T-helper 1 cell (primary cell): ENCODE measurements at regions not wholly inside any gene's neighbourhood (a gene's known extent, or its start where the extent isn't known, plus 50 kb on each side); places are given as distances from the start of the nearest gene placed in this dataset.

Source experiments
- DNase-seq, 5 donors: peaks; one replicate each; pipeline ENCODE4 v3.0.0-alpha.2; 2012 to 2020

DNA sequence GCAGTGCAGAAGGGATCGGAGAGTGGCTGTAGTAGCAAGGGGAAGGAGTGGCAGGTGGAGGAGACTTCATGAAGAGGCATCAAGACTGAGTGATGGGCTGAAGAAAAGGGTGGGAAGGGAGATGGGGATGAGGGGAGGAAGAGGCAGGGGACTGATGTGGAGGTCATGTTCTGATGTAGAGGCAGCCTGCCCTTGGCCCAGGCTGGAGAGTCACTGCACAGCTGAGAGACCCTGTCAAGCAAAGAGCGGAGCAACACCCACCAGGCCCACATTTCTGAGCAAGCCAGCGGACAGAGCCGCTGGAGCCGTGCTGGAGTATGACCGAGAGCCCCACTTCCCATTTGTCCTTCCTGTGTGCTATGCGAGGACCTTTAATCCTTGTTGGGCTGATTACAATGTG lies 501.6 kb upstream of the MKI67 start:
- DNase-seq, result no peak

DNA sequence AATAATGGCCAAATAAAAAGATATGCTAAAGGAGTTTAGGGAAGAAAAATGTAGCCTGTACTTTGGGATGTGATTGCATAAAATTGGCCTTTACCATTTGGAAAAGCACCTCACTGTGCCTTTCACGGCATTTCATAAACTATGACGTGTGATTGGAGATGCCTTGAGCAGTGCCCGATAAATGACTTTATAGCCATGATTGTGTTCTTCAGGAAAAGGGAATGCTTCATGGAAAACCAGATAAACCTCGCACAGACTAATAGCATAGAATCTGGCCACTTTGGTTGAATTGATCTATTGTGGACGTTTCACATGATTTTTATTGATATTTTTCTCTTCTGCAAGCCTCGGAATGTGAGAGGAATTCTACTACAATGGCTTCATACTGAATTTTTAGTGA lies 502.0 kb upstream of the MKI67 start:
- DNase-seq, result no peak

DNA sequence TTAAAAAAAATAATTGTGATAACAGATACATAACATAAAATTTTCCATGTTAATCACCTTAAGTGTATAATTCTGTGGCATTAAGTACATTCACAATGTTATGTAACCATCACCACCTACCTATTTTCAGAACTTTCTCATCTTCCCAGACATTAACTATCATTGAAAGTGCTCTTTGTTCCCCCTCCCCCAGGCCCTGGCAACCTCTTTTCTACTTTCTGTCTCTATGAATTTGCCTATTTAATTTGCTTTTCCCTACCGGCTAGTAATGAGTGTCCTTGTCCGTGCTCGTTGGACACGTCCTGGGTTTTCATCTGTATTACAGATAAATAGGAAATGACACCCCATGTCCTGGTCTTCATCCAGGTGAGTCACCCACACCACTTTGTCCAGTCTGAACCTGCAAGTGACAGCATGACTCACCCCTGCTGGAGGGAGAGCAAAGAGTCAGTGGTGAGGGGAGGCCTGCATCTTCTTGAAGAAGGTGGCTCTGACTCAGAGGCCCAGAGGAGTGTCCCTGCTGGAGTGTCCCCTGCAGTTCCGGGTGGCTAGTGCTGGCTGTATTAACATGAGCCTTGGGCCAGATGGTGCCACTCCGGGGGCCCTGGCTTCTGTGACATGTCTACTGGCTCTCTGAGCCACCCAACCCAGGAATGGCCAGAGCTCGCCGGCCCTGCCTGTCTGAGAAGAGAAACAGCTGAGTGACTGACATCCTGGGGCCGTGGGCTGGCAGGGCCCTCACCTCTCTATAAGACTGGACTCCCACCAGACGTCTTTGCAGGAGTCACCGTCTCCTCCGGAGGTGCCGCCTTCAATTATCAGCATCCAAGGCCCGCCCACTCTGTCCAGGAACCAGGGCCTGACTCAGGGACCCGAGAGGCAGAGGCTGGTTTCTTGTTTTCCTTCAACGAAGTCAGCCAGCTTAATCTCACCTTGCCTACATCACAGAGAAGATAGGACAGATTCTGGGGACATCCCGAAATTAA lies 503.2 kb upstream of the MKI67 start:
- no peak for DNase-seq

DNA sequence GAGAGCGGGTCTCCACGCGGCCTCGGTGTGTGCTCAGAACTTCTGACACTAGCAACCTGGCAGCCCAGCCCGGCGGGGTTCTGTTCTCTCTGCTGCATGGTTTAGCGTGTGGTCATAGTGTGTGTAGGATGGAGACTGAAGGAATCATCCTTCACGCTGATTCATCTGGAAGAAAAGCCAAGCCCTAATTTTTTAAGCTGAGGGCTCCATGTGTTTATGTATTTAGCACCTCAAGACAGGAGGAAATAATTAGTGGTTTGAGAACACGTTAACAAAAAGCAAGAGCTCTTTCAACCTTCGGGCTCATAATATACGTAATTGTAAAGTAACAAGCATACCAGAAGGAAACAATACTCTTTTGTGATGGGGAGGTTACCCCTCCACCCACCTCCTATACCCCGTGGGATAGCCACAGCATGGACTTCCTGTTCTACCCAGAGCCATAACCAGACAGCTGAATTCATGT lies 504.6 kb upstream of the MKI67 start:
- DNase-seq, result no peak

DNA sequence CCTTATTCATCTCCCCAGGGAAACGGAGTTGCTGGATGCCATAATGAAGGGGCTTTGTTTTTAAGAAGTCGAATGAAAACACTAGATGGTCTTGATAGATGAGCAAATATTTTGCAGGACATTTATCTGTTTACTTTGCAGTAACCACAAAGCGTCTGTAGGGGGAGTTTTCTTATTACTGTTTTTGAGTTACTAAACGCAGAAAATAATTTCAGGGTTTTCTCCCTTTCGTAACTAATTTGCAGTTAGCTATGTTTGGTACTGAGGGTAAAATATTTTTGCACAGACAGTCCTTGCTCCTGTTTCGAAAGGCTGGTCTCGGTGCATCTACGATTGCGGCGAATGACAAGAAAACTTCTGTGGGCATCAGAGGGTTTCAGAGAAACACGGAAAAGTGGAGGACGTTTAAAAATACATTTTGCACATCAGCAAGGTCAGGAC lies 505.6 kb upstream of the MKI67 start:
- DNase-seq, result peak in 1 of 5 donors; percentile 2

DNA sequence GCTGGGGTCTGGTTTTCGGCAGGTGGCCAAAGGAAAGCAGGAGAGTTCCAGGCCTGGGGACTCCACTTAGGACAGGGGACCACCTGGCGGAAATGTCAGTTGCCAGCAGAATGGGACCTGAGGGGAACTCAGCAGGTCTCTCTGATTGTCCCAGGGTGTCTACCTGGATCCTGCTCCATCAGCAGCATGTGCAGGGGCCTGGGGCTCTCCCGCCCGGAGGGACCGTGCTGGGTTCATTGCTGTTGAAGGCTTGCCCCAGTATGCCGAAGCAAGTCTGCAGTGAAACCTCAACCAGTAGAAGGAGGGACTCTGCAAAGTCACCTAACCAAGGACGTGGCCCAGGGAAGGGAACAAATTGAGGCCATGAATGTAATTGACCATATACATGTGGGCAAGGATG lies 506.5 kb upstream of the MKI67 start:
- DNase-seq, result no peak

DNA sequence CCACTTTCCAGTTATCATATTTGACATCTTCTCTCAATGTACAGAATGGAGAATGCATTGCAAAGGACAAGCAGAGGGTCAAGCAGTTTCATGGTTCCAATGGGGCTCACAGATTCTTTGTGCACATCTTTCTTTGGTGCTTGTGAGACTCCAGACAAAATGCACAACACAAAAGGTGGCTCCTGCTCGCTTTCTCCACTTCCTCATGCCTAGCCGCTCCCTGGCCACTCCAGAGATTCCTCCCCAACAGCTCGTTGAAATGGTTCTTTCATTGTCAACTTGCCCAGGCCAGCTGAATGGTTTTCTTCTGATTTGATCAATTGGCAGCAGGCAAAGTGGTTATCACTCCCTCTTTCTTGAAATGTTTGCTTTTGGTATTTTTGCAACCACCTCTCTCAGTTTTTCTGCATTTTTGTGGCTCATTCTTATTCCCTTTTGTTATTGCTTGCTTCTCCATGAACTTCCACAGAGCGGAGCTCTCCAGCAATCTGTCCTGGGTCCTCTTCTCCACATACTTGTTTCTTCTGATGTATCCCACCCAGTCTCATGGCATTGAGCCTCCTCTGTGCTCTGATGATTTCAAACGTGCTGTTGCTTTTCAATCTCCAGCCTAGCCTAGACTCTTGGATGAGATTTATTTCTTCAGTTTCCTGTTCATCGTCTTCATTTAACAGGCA lies 507.8 kb upstream of the MKI67 start:
- no peak for DNase-seq

DNA sequence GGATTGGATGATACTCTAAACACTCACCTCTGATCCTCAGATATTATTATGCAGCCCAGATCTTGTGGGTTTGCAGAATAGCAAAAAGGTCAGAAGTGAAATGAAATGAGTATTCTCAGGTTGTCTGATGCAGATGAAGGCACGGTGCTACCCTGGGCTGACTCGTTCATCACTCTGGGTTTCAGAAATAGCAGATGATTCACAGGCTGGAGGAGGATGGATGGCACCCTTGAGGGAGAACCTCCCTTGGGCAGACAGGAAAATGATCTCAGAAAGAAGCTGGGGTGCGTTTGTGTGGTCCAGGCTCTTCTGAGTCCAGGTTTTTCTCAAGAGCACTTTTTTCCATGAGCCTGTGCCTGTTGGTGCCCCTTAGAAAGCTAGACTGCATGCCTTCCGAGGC lies 515.8 kb upstream of the MKI67 start:
- no peak for DNase-seq

DNA sequence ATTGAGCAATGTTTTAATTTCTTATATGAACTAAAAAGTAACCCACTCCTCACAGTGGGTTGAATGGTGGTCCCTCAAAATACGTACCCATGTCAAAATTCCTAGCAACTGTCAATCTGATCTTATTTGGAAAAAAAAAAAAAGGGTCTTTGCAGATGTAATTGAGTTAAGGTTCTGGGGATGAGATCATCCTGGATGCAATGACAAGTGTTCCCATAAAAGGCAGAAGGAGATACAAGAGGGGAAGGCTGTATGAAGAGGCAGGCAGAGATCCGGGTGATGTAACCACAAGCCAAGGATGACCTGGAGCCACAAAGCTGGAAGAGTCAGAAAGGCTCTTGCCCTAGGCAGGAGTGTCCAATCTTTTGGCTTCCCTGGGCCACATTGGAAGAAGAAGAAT lies 516.3 kb upstream of the MKI67 start:
- no peak for DNase-seq

DNA sequence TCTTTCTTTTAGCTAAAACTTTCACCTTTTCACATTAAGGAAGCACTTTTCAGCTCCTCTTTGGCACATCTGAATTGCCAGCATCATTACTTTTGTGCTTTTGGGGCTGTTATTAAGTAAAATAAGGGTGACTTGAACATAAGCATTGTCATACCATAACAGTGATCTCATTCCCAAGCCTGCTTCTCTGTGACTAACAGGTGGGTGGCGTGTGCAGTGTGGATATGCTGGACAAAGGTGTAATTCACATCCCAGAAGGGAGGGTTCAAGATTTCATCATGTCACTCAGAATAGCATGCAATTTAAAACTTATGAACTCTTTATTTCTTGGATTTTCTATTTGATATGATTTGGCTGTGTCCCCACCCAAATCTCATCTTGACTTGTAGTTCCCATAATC lies 517.4 kb upstream of the MKI67 start:
- DNase-seq, result no peak

DNA sequence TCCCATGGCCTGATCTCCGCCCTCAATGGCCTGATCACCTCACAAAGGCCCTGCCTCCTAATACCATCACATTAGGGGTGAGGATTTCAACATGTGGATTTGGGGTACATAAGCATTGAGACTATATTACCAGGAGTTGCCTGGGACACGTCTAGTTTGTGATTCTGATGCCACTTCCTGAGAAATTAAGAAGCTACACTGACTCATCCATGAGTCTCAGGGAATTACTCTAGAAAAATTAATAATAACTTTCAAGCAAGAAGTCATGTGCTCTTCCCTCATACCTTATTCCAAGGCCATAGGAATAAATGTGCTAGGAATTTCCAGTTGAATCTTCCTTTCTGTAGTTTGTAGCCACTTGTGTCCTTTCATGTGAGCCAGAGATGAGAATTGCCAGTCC lies 519.3 kb upstream of the MKI67 start:
- DNase-seq, result no peak

DNA sequence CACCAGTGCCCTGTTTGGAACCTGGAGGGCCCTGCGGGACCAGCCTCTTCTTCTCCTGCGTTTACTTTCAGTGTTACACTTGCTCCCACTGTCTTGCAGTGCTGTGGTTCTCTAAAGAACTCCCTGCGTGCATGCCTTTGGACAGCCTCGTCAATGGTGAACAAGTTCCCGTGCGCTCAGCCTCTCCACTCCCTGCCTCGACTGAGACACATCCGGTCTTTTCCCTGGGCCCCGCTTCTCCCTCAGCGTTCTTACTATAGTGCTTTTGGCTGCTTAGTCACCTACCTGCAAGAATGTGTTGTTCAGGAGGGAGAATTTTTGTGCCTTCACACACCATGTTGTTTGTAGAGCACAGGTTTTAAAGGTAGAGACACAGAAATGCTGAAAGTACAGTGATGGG lies 520.7 kb upstream of the MKI67 start:
- no peak for DNase-seq

DNA sequence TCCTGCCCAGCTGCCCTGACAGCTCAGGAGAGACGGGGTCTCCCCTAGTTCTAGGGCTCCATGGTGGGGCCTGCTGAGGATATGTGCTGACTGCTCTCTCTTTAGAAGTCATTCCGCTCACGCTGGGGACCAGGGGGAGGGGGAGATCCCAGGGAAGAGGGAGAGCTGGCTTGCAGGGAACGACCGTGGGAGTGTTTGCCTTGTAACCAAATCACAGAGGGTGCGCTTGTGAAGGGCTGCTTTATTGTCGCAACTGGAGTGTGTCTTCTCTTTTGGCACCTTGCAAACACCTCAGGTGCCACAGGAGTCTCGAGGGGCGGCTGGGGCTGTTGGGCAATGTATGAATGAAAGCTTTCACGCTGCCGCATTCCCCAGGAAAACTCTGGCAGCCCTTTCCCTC lies 531.3 kb upstream of the MKI67 start:
- DNase-seq, result no peak

DNA sequence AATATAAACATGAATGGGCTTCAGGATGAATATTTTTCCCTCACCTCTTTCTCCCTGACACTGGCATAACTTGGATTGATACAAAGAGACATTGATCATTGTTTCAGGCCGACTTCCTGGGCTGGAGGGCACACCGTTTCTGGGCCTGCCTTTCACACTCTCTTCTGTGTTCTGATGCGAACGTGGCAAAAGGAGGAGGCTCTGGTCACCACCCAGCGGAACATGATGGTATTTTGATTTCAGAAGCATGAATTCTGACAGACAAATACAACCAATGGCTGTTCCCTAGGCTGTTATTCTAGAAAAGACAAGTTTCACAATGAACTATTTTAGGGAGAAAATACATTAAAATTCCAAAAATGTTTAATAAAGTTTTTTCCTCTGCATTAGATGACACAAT lies 534.5 kb upstream of the MKI67 start:
- DNase-seq, result no peak

DNA sequence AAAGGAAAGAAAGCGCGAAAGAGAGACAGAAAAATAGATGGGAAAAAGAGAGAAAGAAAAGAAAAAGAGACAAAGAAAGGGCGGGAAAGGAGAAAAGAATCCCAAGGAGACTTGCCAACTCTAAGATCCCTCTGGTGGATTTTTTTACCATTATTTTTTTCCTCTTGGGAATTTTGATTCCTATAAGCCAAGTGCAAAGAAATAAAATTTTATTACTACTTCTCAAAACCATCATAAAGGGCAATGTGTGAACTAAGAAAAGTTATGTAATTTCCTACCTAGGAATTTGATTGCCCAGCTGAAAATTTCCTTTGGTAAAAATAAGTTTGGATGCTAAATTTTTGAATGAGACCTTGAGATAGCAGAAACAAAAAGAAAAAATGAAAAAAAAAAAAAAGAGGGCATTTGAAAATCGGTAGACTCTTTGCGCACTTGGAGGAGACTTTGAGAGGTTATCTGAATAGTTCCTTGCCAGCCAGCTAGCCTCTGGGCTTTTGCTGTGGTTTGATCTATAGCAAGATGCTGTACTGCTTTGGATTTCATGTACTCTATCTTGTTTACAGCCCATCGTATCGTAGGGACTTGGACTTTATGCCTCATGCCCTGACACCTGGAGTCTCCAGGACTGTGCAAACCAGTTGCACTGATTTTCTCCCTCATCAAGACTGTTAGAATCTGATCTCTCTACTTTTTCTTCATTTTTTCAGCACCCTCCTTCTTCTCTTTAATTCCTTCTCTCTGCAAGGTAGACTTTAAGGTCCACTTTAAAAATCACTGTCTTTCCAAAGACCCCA lies 535.4 kb upstream of the MKI67 start:
- DNase-seq, result no peak

DNA sequence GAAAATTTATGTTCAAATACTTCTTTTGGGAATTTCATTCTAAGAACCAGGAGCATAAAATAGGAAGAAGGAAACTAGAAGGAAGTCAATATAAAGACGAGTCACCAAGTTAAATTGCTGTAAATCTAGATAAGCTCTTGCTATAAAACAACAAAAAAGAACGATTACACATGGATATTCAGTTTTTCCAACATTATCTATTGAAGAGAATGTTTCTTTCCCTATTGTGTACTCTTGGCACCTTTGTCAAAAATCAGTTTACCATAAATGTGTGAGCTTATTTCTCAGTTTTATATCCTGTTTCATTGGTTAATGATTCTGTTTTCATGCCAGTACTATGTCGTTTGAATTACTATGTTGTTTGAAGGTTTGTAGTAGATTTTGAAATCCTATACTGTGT lies 536.3 kb upstream of the MKI67 start:
- DNase-seq, result no peak

DNA sequence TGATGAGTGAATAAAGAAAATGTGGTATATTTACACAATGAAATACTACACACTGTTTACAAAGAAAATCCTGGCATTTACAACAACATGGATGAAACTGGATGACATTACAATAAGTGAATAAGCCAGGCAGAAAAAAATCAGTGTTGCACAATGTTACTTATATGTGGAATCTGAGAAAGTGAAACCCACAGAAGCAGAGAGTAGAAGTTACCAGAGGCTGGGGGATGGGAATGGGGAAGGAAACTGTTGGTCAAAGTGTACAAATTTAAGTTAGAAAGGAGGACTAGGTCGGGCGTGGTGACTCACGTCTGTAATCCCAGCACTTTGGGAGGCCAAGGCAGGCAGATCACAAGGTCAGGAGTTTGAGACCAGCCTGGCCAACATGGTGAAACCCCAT lies 538.5 kb upstream of the MKI67 start:
- DNase-seq, result no peak

DNA sequence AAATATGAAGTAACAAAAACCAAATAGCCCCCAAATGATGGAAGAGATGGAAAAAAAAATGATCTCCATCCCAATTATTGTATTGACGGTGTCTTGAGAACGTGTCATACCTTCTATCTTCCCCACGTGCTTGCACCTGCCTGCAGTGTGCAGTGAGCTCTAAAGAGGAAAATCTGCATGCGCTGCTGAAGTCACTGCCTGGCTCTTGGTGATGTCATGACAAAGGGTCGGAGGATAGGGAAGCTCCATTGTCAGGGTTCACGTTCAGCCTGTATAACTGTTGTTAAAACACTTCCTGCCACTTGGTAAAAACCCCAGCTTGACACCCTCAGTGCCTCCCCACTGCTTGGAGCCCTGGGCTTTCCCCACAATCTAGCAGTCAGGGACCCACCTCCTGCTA lies 549.2 kb upstream of the MKI67 start:
- DNase-seq, result no peak

DNA sequence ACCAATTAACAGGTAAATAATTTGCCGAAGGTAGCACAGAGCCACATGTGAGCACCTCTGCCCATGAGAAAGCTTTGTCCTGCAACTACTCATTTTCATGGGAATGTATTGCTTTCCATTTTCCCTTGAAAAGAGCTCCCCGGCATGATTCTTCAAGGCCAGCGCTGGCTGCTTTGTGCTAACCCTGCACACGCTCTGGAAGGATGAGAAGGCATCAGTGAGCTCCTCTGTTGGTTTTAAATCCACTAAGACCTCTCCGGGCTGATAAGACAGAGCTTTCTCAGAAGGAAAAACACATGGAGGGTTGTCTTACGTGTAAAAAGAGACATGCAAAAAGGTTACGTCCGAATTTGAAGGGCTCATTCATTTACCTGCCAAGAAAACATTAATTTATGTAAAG lies 553.9 kb upstream of the MKI67 start:
- no peak for DNase-seq

DNA sequence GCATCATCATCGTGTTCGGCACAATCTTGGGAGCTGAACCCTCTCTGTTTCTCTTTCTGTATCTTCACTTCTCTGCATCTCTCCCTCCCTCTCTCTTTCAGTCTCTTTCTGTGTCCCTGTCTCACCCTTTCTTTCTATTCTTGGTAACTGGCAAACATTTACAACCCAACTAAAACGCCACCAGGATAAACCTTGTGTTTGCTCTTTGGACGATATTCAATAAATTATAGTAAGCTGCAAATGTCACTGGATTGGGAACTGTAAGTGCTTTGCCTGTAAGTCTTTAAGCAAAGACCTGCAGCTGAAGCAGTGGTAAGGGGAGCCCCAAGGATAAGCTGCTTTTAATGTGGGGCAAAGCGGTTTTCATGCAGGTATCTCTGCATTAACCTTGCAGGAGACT lies 558.0 kb upstream of the MKI67 start:
- no peak for DNase-seq

DNA sequence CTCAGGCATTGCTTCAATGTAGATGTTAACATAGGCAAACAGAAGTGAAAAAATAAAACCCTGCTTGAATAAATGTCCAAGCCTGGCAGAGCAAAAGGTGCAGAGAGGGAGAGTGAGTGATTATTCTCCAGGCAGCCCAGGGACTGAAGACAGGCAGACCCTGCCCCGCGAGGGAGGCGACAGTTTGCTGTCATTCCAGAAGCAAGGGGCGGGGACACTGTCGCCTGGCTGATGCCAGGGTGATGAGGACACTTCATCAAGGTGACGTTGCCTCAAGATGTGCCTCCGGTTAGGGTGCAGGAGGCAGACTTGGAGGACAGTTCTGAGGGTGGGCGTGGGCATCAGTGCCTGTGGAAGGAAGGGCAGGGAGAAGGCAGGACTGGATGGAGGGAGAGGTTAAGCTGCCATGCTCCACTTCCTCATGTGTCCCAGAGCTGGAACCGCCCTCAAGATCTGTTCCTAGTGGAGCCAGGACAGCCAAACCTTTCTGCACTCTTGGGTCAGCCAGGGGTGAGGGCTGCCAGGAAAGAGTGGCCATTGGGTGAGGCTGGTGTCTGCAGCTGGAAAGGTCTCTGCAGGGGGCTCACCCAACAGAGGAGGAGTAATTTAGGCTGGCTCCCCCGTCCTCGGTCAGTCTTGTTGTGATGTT lies 560.5 kb upstream of the MKI67 start:
- no peak for DNase-seq

DNA sequence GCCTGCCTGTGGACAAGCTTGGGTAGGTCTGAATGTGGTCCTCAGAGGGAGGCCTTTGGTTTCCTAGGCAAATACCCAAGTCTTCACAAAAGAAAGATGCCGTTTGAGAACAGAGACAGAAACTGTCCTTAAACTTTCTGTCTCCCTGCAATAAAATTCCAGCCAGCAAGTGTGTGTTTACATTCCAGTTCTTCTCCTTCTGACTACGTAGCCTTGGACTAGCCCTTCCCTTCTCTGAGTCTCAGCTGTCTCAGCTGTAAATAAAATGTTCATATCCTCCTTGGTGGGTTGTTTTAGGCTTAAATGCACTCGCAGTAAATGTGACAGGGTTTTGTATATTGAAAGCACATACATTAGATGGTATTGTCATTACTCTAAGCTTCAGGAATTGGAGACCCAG lies 561.2 kb upstream of the MKI67 start:
- DNase-seq, result no peak
